K562 (cell line): ENCODE measurements at regions not wholly inside any gene's neighbourhood (a gene's known extent, or its start where the extent isn't known, plus 50 kb on each side); places are given as distances from the start of the nearest gene placed in this dataset.
A peak's percentile ranks its signal among the peaks of the same experiment; 100 is the strongest.

Source experiments
- ATAC-seq: fragments of 200-7000 bp; cut with Tn5 transposase; 3 replicates; pipeline ENCODE4 v1.9.1; 2020; ENCODE audit warnings: moderate library complexity
- BruUV-seq: library from RNA; stranded (reverse); fragments of 400-500 nt; replicated peaks from 2 replicates; lab custom pipeline; 2021; lab: Mats Ljungman, UMichigan
- CTCF ChIA-PET: fragments of 300-600 bp; formaldehyde crosslinking; extraction: SDS; loops from one replicate; lab custom pipeline; 2021; ENCODE audit warnings: low intra/inter-chr PET ratio; lab: Yijun Ruan, JAX
- POLR2A ChIA-PET: fragments of 300-600, 350-650 bp; sonication (Branson Sonifier 250); formaldehyde crosslinking; extraction: SDS; loops from one replicate; lab custom pipeline; 2021; ENCODE audit warnings: antibody characterized with exemption, inconsistent platforms; lab: Yijun Ruan, JAX
- DNase-seq, 4 experiments: peaks; one replicate each; pipeline versions ENCODE4 v3.0.0 to v3.0.0-alpha.2; 2011 to 2018; ENCODE audit warnings: low spot score in 3 of 4, mixed read lengths in 3 of 4; ENCODE audit errors: extremely low read depth in 1 of 4
- FAIRE-seq: peaks from 2 replicates; lab custom pipeline; 2011; peaks lifted over from hg19 to GRCh38; lab: Jason Lieb, UNC
- H2AFZ ChIP-seq: 2 replicates; pipeline ENCODE4 v1.6.0; 2011; ENCODE audit warnings: low read depth, low read length, control low read depth, inconsistent platforms
- H3K27ac ChIP-seq: fragments of 200-600 bp; 3 replicates; pipeline ENCODE4 v1.8.0; 2011; ENCODE audit warnings: low read depth, mild to moderate bottlenecking, control low read depth, inconsistent platforms, low read length, moderate library complexity, mixed read lengths; ENCODE audit errors: extremely low read depth
- H3K27me3 ChIP-seq, 2 experiments: fragments of 300-600 bp in 1 of 2; 2 replicates in 1 of 2; 3 replicates in 1 of 2; pipeline versions ENCODE4 v1.6.0 to v1.8.0; 2011; ENCODE audit warnings: inconsistent platforms in 2 of 2, low read length in 2 of 2, mild to moderate bottlenecking in 1 of 2, mixed read lengths in 1 of 2, moderate library complexity in 1 of 2; ENCODE audit not compliant: control insufficient read depth in 2 of 2, insufficient read depth in 2 of 2
- H3K36me3 ChIP-seq: fragments of 300-600 bp; 3 replicates; pipeline ENCODE4 v1.8.0; 2011; ENCODE audit warnings: mild to moderate bottlenecking, low read length, inconsistent platforms; ENCODE audit not compliant: control insufficient read depth, insufficient read depth
- H3K4me1 ChIP-seq, 2 experiments: fragments of 200-600 bp in 1 of 2; replicated peaks in 1 of 2; 2 replicates in 1 of 2; 3 replicates in 1 of 2; pipeline versions ENCODE4 v1.5.1 to v1.8.0; 2011; ENCODE audit warnings: inconsistent platforms in 2 of 2, low read length in 2 of 2, mild to moderate bottlenecking in 1 of 2, mixed read lengths in 1 of 2, moderate library complexity in 1 of 2; ENCODE audit not compliant: control insufficient read depth in 2 of 2, insufficient read depth in 2 of 2
- H3K4me2 ChIP-seq: 2 replicates; pipeline ENCODE4 v1.6.1; 2011; ENCODE audit warnings: low read length, control low read depth, inconsistent platforms, mixed read lengths; ENCODE audit not compliant: insufficient read depth
- H3K4me3 ChIP-seq: fragments of 200-600 bp; sonication (generic), shearing (Covaris generic); 2 replicates; pipeline ENCODE4 v1.5.1; 2016; ENCODE audit warnings: control low read depth, inconsistent platforms
- H3K79me2 ChIP-seq: fragments of 200-600 bp; 3 replicates; pipeline ENCODE4 v1.8.0; 2011; ENCODE audit warnings: low read length, inconsistent platforms; ENCODE audit not compliant: control insufficient read depth, insufficient read depth
- H3K9ac ChIP-seq, 2 experiments: 2 replicates each; pipeline versions ENCODE4 v1.6.0 to v1.6.1; 2011; ENCODE audit warnings: low read depth in 2 of 2, low read length in 2 of 2, control low read depth in 1 of 2, inconsistent platforms in 1 of 2, mild to moderate bottlenecking in 1 of 2, mixed read lengths in 1 of 2; ENCODE audit not compliant: insufficient read depth in 1 of 2
- H3K9me1 ChIP-seq: one replicate; pipeline ENCODE4 v1.6.0; 2011; ENCODE audit warnings: inconsistent platforms, mild to moderate bottlenecking, low read length, moderate library complexity; ENCODE audit not compliant: control insufficient read depth, insufficient read depth
- H3K9me3 ChIP-seq: replicated peaks from 2 replicates; pipeline ENCODE4 v1.5.1; 2011; ENCODE audit warnings: low read depth, low read length, inconsistent platforms; ENCODE audit not compliant: control insufficient read depth, insufficient read depth
- H4K20me1 ChIP-seq: replicated peaks from 2 replicates; pipeline ENCODE4 v1.6.1; 2011; ENCODE audit warnings: low read length, inconsistent platforms, mixed read lengths; ENCODE audit not compliant: control insufficient read depth, insufficient read depth
- CHD4 ChIP-seq: fragments of 200-600 bp; sonication (generic); IDR thresholded peaks from 3 replicates; pipeline ENCODE4 v1.6.1; 2012; ENCODE audit warnings: low read depth, mild to moderate bottlenecking, mixed read lengths, low read length, inconsistent platforms; ENCODE audit not compliant: insufficient read depth, insufficient replicate concordance, poor library complexity, severe bottlenecking
- GABPB2 ChIP-seq: fragments of 250-450 bp; sonication (Bioruptor Pico); conservative IDR thresholded peaks from 2 replicates; pipeline ENCODE4 v1.5.1; 2021; ENCODE audit warnings: mild to moderate bottlenecking
- MIER1 ChIP-seq: fragments of 450-650 bp; IDR thresholded peaks from 2 replicates; pipeline ENCODE4 v1.6.1; 2016; ENCODE audit warnings: antibody characterized with exemption, mild to moderate bottlenecking, low read depth
- ZNF280A ChIP-seq: fragments of 450-650 bp; IDR thresholded peaks from 2 replicates; pipeline ENCODE4 v1.6.1; 2018; ENCODE audit warnings: mild to moderate bottlenecking, low read depth; ENCODE audit not compliant: partially characterized antibody
- WGBS: fragments of 100-300 bp; shearing (Covaris generic); methylation state at CpG from one replicate; pipeline ENCODE4 v1.1.6; 2016; ENCODE audit warnings: low coverage, mixed read lengths; ENCODE audit not compliant: insufficient coverage; ENCODE audit errors: missing lambda C conversion rate; 5-methylcytosine and 5-hydroxymethylcytosine counted together
- in situ Hi-C: fragments of 300-500 bp; cut with MboI; formaldehyde crosslinking; loops from 4 replicates; pipeline ENCODE4 v1.15.0; 2018; ENCODE audit warnings: inconsistent platforms, mixed read lengths
- intact Hi-C: fragments of 100-400 bp; cut with micrococcal nuclease; formaldehyde crosslinking; loops from 2 replicates; pipeline ENCODE4 v1.14.2; 2022
- TF ChIP-seq, protein P1 (sequence below): fragments of 450-650 bp; formaldehyde crosslinking; IDR thresholded peaks from 2 replicates; pipeline ENCODE4 v1.4.0; 2020; ENCODE audit warnings: mild to moderate bottlenecking, moderate library complexity
- TF ChIP-seq, protein P2 (sequence below): fragments of 250-450 bp; sonication (Bioruptor Pico); IDR thresholded peaks from 2 replicates; pipeline ENCODE4 v1.5.0; 2021
- TF ChIP-seq, protein P3 (sequence below): fragments of 200-400 bp; formaldehyde crosslinking; IDR thresholded peaks from 2 replicates; pipeline ENCODE4 v1.6.1; 2017; ENCODE audit warnings: mild to moderate bottlenecking, low read depth, low read length, moderate library complexity
- TF ChIP-seq, protein P4 (sequence below): fragments of 450-650 bp; IDR thresholded peaks from 2 replicates; pipeline ENCODE4 v1.6.1; 2016; ENCODE audit warnings: borderline replicate concordance

GRCh38 chr1:22325531-22326371 is 125.9 kb upstream of the ZBTB40 start:
- intact Hi-C loops: no loop called here
- in situ Hi-C loops: no loop called here
- no peak overlapping the region for H3K4me2 ChIP-seq
- BruUV-seq: no TSS peak
- H2AFZ ChIP-seq: no peak overlapping the region
- FAIRE-seq (no peak), DNase-seq (no peak), ATAC-seq (no peak)
- CTCF ChIA-PET: no interaction called here
- no peaks in the 10 kb centered on the region for H3K9me3 ChIP-seq
- H3K9ac ChIP-seq: 0 out of 4 replicates have a peak overlapping the region, but pooled peaks of 1 of the 2 experiments have one; percentile 8
- H4K20me1 ChIP-seq: no peaks in the 10 kb centered on the region; the same call in 1 of the 2 replicates
- H3K27me3 ChIP-seq: peaks cover 34 to 89% of the 10 kb centered on the region in 2 experiments
- H3K79me2 ChIP-seq: no peaks in the 10 kb centered on the region
- H3K27ac ChIP-seq: no peak overlapping the region
- no peaks in the 10 kb centered on the region for H3K36me3 ChIP-seq
- no peaks in the 10 kb centered on the region for H3K9me1 ChIP-seq
- peaks cover 0 to 5% of the 10 kb centered on the region in 2 experiments; a peak in 1 of 5 replicates for H3K4me1 ChIP-seq
- 14% methylated on average over 10 of the region's 10 CpGs for WGBS
- POLR2A ChIA-PET: interaction anchor here (0.8 to 1.5 kb wide), 3 partner anchors 10 to 41 kb away, joined by 3 read pairs; no protein-coding TSS in a partner anchor
- H3K4me3 ChIP-seq: no peak overlapping the region
- TF ChIP-seq GABPB2 (CRISPR knock-in tag) (no peak), CHD4 (no peak), MIER1 (no peak), ZNF280A (no peak)
- TF ChIP-seq, protein P1, sequence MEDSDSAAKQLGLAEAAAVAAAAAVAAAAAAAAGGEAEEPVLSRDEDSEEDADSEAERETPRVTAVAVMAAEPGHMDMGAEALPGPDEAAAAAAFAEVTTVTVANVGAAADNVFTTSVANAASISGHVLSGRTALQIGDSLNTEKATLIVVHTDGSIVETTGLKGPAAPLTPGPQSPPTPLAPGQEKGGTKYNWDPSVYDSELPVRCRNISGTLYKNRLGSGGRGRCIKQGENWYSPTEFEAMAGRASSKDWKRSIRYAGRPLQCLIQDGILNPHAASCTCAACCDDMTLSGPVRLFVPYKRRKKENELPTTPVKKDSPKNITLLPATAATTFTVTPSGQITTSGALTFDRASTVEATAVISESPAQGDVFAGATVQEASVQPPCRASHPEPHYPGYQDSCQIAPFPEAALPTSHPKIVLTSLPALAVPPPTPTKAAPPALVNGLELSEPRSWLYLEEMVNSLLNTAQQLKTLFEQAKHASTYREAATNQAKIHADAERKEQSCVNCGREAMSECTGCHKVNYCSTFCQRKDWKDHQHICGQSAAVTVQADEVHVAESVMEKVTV (CRISPR knock-in tag): no peak
- TF ChIP-seq, protein P2, sequence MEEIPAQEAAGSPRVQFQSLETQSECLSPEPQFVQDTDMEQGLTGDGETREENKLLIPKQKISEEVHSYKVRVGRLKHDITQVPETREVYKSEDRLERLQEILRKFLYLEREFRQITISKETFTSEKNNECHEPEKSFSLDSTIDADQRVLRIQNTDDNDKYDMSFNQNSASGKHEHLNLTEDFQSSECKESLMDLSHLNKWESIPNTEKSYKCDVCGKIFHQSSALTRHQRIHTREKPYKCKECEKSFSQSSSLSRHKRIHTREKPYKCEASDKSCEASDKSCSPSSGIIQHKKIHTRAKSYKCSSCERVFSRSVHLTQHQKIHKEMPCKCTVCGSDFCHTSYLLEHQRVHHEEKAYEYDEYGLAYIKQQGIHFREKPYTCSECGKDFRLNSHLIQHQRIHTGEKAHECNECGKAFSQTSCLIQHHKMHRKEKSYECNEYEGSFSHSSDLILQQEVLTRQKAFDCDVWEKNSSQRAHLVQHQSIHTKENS: no peak
- TF ChIP-seq, protein P3, sequence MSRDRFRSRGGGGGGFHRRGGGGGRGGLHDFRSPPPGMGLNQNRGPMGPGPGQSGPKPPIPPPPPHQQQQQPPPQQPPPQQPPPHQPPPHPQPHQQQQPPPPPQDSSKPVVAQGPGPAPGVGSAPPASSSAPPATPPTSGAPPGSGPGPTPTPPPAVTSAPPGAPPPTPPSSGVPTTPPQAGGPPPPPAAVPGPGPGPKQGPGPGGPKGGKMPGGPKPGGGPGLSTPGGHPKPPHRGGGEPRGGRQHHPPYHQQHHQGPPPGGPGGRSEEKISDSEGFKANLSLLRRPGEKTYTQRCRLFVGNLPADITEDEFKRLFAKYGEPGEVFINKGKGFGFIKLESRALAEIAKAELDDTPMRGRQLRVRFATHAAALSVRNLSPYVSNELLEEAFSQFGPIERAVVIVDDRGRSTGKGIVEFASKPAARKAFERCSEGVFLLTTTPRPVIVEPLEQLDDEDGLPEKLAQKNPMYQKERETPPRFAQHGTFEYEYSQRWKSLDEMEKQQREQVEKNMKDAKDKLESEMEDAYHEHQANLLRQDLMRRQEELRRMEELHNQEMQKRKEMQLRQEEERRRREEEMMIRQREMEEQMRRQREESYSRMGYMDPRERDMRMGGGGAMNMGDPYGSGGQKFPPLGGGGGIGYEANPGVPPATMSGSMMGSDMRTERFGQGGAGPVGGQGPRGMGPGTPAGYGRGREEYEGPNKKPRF: no peak
- TF ChIP-seq, protein P4, sequence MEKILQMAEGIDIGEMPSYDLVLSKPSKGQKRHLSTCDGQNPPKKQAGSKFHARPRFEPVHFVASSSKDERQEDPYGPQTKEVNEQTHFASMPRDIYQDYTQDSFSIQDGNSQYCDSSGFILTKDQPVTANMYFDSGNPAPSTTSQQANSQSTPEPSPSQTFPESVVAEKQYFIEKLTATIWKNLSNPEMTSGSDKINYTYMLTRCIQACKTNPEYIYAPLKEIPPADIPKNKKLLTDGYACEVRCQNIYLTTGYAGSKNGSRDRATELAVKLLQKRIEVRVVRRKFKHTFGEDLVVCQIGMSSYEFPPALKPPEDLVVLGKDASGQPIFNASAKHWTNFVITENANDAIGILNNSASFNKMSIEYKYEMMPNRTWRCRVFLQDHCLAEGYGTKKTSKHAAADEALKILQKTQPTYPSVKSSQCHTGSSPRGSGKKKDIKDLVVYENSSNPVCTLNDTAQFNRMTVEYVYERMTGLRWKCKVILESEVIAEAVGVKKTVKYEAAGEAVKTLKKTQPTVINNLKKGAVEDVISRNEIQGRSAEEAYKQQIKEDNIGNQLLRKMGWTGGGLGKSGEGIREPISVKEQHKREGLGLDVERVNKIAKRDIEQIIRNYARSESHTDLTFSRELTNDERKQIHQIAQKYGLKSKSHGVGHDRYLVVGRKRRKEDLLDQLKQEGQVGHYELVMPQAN: no peak
